ENCODE measurements at regions not wholly inside any gene's neighbourhood (a gene's known extent, or its start where the extent isn't known, plus 50 kb on each side); places are given as distances from the start of the nearest gene placed in this dataset.
"Not testable (repeated sequence)": the region's sequence is repeated elsewhere in the genome, so short reads cannot be mapped to it uniquely, and the experiment has no call there.

DNA sequence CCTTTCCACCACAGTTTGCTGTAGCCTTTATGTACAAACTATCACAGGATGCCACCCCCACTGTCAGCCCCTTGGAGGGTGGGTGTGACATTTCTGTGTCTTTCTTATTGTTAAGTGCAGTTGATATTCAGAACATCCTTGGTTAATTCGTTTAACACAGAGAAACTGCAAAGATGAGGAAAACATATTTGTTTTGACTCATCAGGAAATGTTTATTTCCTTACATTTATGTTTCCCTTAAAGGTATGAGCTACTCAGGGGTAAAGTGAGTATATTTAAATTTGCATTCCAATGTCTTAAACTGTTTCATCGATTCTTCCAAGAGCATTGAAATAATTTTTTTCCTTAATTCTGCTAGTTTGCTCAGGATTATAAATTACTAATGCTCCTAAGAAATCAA, 243.4 kb downstream of the RDH14 start:
- DNase-seq (ENCODE audit: low read depth) = no peak

- DNase-seq (ENCODE audit: low read depth) = no peak
These were observed 247.6 kb downstream of the RDH14 start for GRCh38 chr2:18312818-18313217.

DNA sequence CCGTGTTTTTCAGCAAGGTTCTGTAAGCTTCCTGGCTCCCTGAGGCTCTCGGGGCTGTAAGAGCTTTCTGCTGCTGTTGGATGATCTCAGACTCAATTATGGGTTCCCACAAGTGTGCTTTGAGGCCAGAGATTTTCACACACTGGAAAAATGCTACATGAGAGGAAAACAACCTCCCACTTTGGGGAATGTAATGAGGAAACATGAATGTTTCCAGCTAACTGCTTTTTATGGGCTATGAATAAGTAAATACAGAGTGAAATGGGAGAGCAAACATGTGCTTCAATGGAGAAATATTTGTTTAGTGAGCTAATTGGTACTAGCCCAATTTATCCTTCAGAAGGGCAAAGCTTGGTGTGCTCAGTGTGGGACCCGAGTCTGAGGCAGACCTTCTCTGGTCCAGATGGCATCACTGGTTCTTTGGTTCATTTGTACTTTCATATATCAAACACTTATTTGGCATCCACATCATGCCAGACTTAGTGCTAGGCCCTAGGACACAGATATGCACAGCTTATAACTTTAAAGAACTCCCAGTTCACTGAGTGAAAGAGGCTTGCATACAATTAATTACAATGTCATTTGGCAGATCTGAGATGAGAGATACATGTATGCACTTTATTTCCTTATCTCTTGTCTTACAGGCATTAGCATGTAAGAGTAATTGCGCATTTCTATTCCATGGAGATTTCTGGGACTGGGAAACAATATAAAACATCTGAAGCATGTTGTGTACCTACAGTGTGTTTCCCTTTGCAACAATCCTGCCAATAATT, 248.8 kb downstream of the RDH14 start:
- DNase-seq (ENCODE audit: low read depth) = peak; percentile 50

DNA sequence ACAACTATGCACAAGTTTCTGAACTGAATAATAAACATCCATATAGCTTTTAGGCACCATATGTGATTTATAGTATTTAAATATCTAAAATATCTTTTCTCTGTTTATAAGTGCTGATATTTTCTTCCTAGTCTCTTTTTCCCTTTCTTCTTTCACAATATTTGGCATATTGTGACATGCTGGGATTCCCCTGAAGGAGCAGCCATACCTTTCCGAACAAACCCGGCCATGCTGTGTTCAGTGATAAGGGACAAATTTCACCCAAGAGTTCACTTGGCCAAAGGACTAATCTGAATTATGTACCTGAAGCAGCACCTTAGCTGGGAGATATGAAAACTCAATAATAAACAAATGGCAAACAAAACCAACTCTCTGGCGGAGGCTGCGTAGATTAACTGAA, 250.8 kb downstream of the RDH14 start:
- no peak for DNase-seq (ENCODE audit: low read depth)

GRCh38 chr2:18309188-18309587, 251.3 kb downstream of the RDH14 start:
- no peak for DNase-seq (ENCODE audit: low read depth)

DNA sequence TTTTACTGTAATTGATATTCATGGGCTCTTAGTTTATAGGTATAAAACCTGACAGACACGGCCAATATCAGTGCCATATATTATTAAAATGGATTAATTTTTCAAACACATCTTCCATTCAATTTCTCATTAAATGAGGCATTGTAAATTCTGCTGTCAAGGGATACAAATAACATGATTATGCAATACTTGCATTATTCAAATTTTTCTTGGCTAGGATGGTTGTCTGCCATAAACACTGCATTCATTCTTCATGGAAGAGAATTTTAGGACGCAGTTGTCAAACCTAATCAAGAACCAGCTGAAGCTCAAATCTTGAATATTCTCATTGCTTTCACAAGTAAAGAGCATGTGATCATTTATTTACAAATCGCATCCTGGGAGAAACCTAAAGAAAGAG, 255.6 kb downstream of the RDH14 start:
- no peak for DNase-seq (ENCODE audit: low read depth)

GRCh38 chr2:18301421-18302139, 258.9 kb downstream of the RDH14 start:
- peak; percentile 91 for DNase-seq (ENCODE audit: low read depth)

- peak; percentile 94 for DNase-seq (ENCODE audit: low read depth)
These were observed 260.8 kb downstream of the RDH14 start for GRCh38 chr2:18299423-18300212.

GRCh38 chr2:18297534-18298058, 262.9 kb downstream of the RDH14 start:
- no peak for DNase-seq (ENCODE audit: low read depth)

DNA sequence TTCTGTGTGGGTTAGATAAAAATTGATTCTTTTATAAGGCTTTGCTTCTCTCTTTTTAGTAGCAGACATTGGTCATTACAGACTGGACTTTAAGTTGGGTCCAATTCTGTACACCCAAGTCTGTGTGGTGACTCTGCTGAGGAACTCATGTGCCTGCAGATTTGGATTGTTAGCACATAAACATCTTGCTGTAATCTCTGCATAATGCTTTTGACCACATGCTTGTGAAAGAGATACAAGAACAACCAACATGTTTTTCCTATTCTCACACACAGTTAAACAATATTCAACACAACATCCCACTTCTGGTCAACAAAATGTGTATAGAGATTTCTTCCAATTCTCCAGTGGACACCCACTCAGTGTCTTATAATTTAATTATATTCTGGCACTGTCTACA, 270.1 kb downstream of the RDH14 start:
- DNase-seq (ENCODE audit: low read depth) = no peak

GRCh38 chr2:18286897-18287296, 273.6 kb downstream of the RDH14 start:
- DNase-seq (ENCODE audit: low read depth) = no peak

GRCh38 chr2:18284331-18284730, 276.1 kb downstream of the RDH14 start:
- DNase-seq (ENCODE audit: low read depth) = no peak

- no peak for DNase-seq (ENCODE audit: low read depth)
These were observed 278.4 kb downstream of the RDH14 start for GRCh38 chr2:18282026-18282425.

DNA sequence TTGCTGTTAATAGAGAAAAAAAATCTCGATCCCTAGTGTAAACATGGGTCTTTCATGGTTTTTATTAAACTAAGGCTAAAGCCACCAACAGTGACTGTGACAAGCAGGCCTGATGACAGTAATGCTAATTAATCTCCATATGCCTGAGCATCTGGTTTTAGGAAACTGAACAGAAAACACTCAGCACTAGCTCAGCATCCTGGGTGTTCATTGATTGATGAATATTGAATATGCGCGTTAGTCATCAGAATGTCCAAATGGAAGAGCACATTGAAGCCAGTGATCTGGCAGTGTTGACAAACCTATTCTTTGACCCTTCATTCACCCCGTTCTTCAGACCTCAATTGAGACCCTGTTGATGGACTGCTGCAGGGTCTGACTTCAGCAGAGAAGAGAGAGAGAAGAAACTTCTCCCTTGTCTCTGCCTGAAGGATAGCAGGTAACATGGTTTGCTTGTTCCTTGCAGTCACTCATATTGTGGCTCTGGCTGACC, 283.8 kb downstream of the RDH14 start:
- no peak for DNase-seq (ENCODE audit: low read depth)

DNA sequence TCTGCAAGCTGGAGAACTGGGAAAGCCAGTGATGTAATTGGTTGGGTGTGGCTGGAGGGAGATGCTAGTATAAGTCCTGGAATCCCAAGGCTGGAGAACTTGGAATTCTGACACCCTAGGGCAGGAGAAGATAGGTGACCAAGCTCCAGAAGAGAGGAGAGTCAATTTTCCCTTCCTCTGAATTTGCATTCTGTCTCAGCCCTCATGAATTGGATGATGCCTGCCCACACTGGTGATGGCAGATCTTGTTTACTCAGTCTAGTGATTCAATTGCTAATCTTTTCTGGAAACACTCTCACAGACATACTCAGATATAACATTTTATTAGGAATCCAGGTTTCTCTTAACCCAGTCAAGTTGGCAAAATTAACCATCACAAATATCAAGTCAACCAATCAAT, 287.2 kb downstream of the RDH14 start:
- no peak for DNase-seq (ENCODE audit: low read depth)

GRCh38 chr2:18272148-18272494, 288.3 kb downstream of the RDH14 start:
- no peak for DNase-seq (ENCODE audit: low read depth)

GRCh38 chr2:18271370-18272147, 288.9 kb downstream of the RDH14 start:
- DNase-seq (ENCODE audit: low read depth) = no peak

- DNase-seq (ENCODE audit: low read depth) = peak; percentile 73
These were observed 292.1 kb downstream of the RDH14 start for GRCh38 chr2:18268400-18268799.

GRCh38 chr2:18267501-18267900, 293.0 kb downstream of the RDH14 start:
- no peak for DNase-seq (ENCODE audit: low read depth)

- DNase-seq (ENCODE audit: low read depth) = not testable (repeated sequence)
These were observed 293.8 kb downstream of the RDH14 start for GRCh38 chr2:18266699-18267098.
